OCI-LY7 (cell line): ENCODE measurements at regions not wholly inside any gene's neighbourhood (a gene's known extent, or its start where the extent isn't known, plus 50 kb on each side); places are given as distances from the start of the nearest gene placed in this dataset.

ENCODE experiments used
- CTCF ChIP-seq: fragments of 200-600 bp; sonication (generic); conservative IDR thresholded peaks from 2 replicates; pipeline ENCODE4 v1.5.1; 2014; ENCODE audit warnings: mild to moderate bottlenecking, antibody characterized with exemption, low read length, moderate library complexity, mixed read lengths
- EZH2phosphoT487 ChIP-seq: fragments of 200-600 bp; sonication (generic); IDR thresholded peaks from 2 replicates; pipeline ENCODE4 v1.6.1; 2018; ENCODE audit warnings: low read depth, borderline replicate concordance, mild to moderate bottlenecking, mixed run types, antibody characterized with exemption, low read length, moderate library complexity, mixed read lengths

GRCh38 chr1:78303620-78304019 is 187.2 kb upstream of the PTGFR start:
- TF ChIP-seq CTCF (no peak), EZH2phosphoT487 (no peak)
